ENCODE measurements at regions not wholly inside any gene's neighbourhood (a gene's known extent, or its start where the extent isn't known, plus 50 kb on each side); places are given as distances from the start of the nearest gene placed in this dataset.
A peak's percentile ranks its signal among the peaks of the same experiment; 100 is the strongest.

DNA sequence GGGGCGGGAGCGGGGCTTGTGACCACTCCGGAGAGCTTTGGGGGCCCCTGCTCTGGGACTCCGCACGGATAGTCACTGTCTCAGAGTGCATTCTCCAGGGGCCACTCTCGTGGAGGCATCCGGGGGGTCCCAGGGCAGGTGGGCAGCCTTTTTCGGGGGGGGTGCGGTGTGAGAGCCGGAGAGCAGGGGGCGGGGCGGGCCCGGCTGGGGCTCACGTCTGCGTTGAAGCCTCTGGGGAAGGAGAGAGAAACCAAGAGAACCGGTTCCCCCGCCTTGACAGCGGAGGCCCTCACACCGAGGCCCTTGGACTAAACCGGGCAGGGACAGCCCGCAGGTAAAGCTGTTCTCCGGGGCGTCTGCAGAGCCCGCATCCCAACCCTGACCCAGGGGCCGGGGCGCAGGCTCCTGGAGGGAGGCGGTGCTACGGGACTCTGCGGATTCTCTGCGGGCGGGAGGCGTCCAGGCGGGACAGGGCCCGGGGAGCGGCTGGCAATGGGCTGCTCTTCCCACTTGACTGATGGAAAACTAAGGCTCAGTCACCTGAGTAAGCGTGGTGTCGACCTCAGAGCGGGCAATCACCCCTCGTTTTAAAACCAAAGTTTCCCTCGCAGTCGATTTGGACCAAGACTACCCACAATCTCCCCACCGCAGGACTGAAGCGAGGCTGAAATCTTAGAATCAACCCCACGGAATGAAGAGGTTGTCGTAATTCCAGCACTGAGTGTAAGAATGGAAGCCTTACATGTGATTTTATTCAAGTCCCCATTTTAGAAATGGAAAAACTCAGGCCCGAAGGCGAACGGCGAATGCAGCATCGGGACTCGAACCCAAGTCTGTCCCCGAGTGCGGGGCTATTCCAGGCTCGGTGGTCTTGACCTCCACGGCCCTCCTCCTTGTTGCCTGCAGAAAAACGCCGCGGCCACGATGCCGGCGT is 49.6 kb upstream of the AMZ2 start:
- Histone ChIP-seq H3K4me1 (ENCODE audit: control insufficient read depth in 1 of 2, low read depth in 2 of 2) (peaks cover 31 to 54% of the 10 kb centered on the region in 2 donors), H3K9me3 (no peaks in the 10 kb centered on the region), H3K27me3 (replicated peaks; ENCODE audit: insufficient read depth) (peaks cover 6% of the 10 kb centered on the region), H3K36me3 (no peaks in the 10 kb centered on the region), H3K4me3 (peak overlapping the region; percentile 72), H3K27ac (no peak overlapping the region)
- DNase-seq (ENCODE audit: low spot score): no peak
- no peak for ATAC-seq (ENCODE audit: insufficient number of reproducible peaks, low FRiP score, low read depth)
- TF ChIP-seq, protein P1, sequence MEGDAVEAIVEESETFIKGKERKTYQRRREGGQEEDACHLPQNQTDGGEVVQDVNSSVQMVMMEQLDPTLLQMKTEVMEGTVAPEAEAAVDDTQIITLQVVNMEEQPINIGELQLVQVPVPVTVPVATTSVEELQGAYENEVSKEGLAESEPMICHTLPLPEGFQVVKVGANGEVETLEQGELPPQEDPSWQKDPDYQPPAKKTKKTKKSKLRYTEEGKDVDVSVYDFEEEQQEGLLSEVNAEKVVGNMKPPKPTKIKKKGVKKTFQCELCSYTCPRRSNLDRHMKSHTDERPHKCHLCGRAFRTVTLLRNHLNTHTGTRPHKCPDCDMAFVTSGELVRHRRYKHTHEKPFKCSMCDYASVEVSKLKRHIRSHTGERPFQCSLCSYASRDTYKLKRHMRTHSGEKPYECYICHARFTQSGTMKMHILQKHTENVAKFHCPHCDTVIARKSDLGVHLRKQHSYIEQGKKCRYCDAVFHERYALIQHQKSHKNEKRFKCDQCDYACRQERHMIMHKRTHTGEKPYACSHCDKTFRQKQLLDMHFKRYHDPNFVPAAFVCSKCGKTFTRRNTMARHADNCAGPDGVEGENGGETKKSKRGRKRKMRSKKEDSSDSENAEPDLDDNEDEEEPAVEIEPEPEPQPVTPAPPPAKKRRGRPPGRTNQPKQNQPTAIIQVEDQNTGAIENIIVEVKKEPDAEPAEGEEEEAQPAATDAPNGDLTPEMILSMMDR (IDR thresholded peaks at IDR 0.05): no peak

All from thoracic aorta (tissue), 2 donors.